Thoracic aorta (tissue), 2 donors: ENCODE measurements at regions not wholly inside any gene's neighbourhood (a gene's known extent, or its start where the extent isn't known, plus 50 kb on each side); places are given as distances from the start of the nearest gene placed in this dataset.

Source experiments
- ATAC-seq: fragments of 150-250 bp; one replicate; pipeline ENCODE4 v1.8.0; 2017; ENCODE audit warnings: low read depth; ENCODE audit not compliant: insufficient number of reproducible peaks, low FRiP score
- DNase-seq: peaks from one replicate; pipeline ENCODE4 v3.0.0-alpha.2; 2020; ENCODE audit warnings: low spot score
- H3K27ac ChIP-seq, 2 donors: fragments of 200-600 bp; sonication (generic); 1 replicate in 1 of 2; 2 replicates in 1 of 2; pipeline ENCODE4 v1.5.1; 2016; ENCODE audit warnings: mild to moderate bottlenecking in 2 of 2, moderate library complexity in 2 of 2
- H3K27me3 ChIP-seq: fragments of 200-600 bp; sonication (generic); replicated peaks from 2 replicates; pipeline ENCODE4 v1.6.0; 2016; ENCODE audit warnings: mild to moderate bottlenecking; ENCODE audit not compliant: insufficient read depth
- H3K36me3 ChIP-seq: fragments of 200-600 bp; sonication (generic); one replicate; pipeline ENCODE4 v1.5.1; 2016
- H3K4me1 ChIP-seq, 2 donors: fragments of 200-600 bp; sonication (generic); 1 replicate in 1 of 2; 2 replicates in 1 of 2; pipeline versions ENCODE4 v1.5.1 to v1.6.0; 2016; ENCODE audit warnings: low read depth in 2 of 2, mild to moderate bottlenecking in 1 of 2; ENCODE audit not compliant: control insufficient read depth in 1 of 2
- H3K4me3 ChIP-seq: fragments of 200-600 bp; sonication (generic); 2 replicates; pipeline ENCODE4 v1.5.1; 2016; ENCODE audit warnings: mild to moderate bottlenecking
- H3K9me3 ChIP-seq: fragments of 200-600 bp; sonication (generic); 2 replicates; pipeline ENCODE4 v1.5.1; 2016
- TF ChIP-seq, protein P1 (sequence below): fragments of 200-600 bp; sonication (generic); IDR thresholded peaks from one replicate; pipeline ENCODE4 v1.5.1; 2019; ENCODE audit warnings: antibody characterized with exemption

DNA sequence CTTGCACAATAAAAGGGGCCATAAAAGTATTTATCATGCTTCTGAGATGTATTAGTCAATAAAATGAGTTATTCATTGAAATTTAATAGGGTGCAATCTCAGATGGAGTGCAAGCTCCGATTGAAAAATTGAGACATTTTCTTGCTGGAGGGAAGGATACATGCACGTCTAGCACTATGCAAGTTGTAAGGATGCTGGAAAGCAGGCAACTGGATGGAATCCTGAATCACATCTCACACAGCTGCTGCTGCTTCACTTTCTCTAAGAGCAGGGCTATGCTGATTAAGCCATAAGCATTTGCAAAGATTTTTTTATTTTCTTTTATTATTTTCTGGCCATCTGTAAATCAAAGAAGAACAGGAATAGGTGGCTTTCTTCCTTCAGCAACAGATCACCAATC is 308.8 kb upstream of the EPHA7 start:
- no peak for DNase-seq
- TF ChIP-seq, protein P1, sequence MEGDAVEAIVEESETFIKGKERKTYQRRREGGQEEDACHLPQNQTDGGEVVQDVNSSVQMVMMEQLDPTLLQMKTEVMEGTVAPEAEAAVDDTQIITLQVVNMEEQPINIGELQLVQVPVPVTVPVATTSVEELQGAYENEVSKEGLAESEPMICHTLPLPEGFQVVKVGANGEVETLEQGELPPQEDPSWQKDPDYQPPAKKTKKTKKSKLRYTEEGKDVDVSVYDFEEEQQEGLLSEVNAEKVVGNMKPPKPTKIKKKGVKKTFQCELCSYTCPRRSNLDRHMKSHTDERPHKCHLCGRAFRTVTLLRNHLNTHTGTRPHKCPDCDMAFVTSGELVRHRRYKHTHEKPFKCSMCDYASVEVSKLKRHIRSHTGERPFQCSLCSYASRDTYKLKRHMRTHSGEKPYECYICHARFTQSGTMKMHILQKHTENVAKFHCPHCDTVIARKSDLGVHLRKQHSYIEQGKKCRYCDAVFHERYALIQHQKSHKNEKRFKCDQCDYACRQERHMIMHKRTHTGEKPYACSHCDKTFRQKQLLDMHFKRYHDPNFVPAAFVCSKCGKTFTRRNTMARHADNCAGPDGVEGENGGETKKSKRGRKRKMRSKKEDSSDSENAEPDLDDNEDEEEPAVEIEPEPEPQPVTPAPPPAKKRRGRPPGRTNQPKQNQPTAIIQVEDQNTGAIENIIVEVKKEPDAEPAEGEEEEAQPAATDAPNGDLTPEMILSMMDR: no peak
- Histone ChIP-seq H3K27me3 (no peaks in the 10 kb centered on the region), H3K9me3 (no peaks in the 10 kb centered on the region), H3K4me3 (no peak overlapping the region), H3K4me1 (no peaks in the 10 kb centered on the region), H3K27ac (no peak overlapping the region), H3K36me3 (no peaks in the 10 kb centered on the region)
- ATAC-seq: no peak

DNA sequence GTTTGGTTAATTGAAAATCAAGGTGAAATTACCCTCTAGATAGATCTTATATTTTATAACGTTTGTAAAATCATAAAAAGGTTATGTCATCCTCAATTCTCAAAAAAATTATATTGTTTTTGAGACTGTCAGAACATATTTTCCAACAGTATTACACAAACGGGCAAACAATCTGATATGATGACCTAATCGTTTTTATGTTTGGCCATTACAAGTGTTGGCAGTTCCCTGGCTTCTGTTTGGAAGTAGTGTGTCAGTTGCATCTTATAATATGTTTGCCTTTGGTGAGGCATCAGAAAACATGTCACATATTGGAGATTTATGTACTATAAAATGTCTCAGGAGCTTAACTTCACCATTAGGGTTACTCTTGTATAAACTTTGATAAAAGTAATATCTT is 308.1 kb upstream of the EPHA7 start:
- no peaks in the 10 kb centered on the region for H3K9me3 ChIP-seq
- H3K27ac ChIP-seq: no peak overlapping the region
- ATAC-seq (no peak), DNase-seq (no peak)
- H3K27me3 ChIP-seq: no peaks in the 10 kb centered on the region
- no peaks in the 10 kb centered on the region for H3K36me3 ChIP-seq
- H3K4me1 ChIP-seq: no peaks in the 10 kb centered on the region
- TF ChIP-seq, protein P1: no peak
- no peak overlapping the region for H3K4me3 ChIP-seq

DNA sequence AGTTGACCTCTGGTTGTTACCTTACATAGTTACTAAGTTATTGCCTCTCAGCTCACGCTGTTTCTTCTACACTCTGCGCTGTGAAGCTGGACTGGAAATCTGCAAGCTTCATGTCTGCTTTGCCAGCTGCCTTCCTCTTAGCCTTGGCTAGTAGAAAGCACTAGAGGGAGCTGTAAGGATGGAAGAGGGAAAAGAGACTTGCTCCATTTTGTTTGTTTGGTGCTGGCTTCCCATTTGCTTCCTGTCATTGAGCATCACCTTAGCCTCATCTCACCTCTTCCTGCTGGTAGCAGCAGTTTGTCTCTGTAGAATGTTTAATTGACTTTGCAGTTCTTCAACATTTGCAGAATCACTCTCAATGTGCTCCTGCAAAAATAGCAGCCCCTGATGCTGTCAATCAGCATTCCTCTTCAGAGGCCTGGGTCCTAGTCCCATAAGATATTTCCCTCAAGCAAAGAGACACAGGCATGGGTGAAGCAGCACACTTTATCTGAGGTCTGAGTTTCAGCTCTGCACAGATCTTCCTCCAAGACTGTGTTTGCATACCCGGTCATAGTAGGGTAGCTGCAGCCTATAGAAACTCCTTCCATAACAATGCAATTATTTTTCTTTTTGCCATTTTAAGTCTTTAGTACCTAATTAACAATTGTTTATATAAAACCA is 302.2 kb upstream of the EPHA7 start:
- no peak for DNase-seq
- TF ChIP-seq, protein P1: no peak
- Histone ChIP-seq H3K4me3 (no peak overlapping the region), H3K27me3 (no peaks in the 10 kb centered on the region), H3K27ac (no peak overlapping the region), H3K9me3 (no peaks in the 10 kb centered on the region), H3K36me3 (no peaks in the 10 kb centered on the region), H3K4me1 (no peaks in the 10 kb centered on the region)
- no peak for ATAC-seq

DNA sequence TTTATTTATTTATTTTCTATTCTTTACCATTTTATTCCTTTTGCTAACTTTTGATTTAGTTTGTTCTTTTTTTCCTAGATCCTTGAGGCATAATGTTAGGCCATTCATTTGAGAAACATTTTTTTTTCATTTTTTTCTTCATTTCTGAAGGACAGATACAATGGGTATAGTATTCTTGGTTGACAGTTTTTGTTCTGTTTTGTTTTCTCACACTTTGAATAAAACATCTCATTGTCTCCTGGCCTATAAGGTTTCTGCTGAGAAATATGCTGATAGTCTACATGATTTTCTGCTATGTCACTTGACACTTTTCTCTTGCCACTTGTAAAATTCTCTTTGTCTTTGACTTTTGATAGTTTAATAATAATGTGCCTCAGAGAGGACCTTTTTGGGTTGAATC is 294.6 kb upstream of the EPHA7 start:
- Histone ChIP-seq H3K27me3 (no peaks in the 10 kb centered on the region), H3K4me3 (no peak overlapping the region), H3K36me3 (no peaks in the 10 kb centered on the region), H3K27ac (no peak overlapping the region), H3K4me1 (no peaks in the 10 kb centered on the region), H3K9me3 (peaks cover 14% of the 10 kb centered on the region)
- ATAC-seq (no peak), DNase-seq (no peak)
- TF ChIP-seq, protein P1: no peak

DNA sequence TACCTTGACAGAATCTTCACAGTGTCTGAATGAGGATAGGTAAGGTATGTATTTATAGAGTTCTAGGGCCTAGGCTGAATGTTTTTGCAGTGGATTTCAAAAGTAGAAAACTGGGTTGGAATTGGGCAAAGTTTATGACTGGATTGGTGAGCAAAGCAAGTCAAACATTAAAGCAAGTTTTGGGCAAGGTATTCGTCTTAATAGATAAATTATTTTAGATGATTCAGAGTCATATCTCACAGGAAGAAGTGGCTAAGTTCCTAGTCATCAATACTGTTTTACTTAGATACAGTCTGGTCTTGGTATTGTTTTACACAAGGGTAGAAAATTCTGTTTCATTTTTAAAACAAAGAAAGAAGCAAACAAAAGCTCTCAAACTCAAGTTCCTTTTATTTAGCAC is 284.1 kb upstream of the EPHA7 start:
- ATAC-seq (no peak), DNase-seq (no peak)
- no peak overlapping the region for H3K4me3 ChIP-seq
- H3K36me3 ChIP-seq: no peaks in the 10 kb centered on the region
- no peaks in the 10 kb centered on the region for H3K27me3 ChIP-seq
- TF ChIP-seq, protein P1: no peak
- no peaks in the 10 kb centered on the region for H3K9me3 ChIP-seq
- no peaks in the 10 kb centered on the region for H3K4me1 ChIP-seq
- no peak overlapping the region for H3K27ac ChIP-seq
